HEK293T (cell line): ENCODE measurements at regions not wholly inside any gene's neighbourhood (a gene's known extent, or its start where the extent isn't known, plus 50 kb on each side); places are given as distances from the start of the nearest gene placed in this dataset.
"Not testable (repeated sequence)": the region's sequence is repeated elsewhere in the genome, so short reads cannot be mapped to it uniquely, and the experiment has no call there.

Source experiments
- BHLHE40 ChIP-seq: fragments of 450-650 bp; IDR thresholded peaks from 2 replicates; pipeline ENCODE4 v1.6.1; 2016; ENCODE audit warnings: mild to moderate bottlenecking, moderate library complexity, borderline replicate concordance
- FOXA1 ChIP-seq: fragments of 450-650 bp; IDR thresholded peaks from 2 replicates; pipeline ENCODE4 v1.6.1; 2016; ENCODE audit warnings: mild to moderate bottlenecking
- FOXK2 ChIP-seq: fragments of 450-650 bp; IDR thresholded peaks from 2 replicates; pipeline ENCODE4 v1.6.1; 2016; ENCODE audit warnings: mild to moderate bottlenecking
- FOXM1 ChIP-seq: fragments of 450-650 bp; IDR thresholded peaks from 2 replicates; pipeline ENCODE4 v1.6.1; 2017; ENCODE audit warnings: mild to moderate bottlenecking, borderline replicate concordance
- HDGF ChIP-seq: fragments of 450-650 bp; IDR thresholded peaks from 2 replicates; pipeline ENCODE4 v1.6.1; 2017; ENCODE audit warnings: antibody characterized with exemption, borderline replicate concordance
- L3MBTL2 ChIP-seq: fragments of 450-650 bp; conservative IDR thresholded peaks from 2 replicates; pipeline ENCODE4 v1.6.1; 2016; ENCODE audit warnings: mild to moderate bottlenecking
- SP1 ChIP-seq: fragments of 450-650 bp; IDR thresholded peaks from 2 replicates; pipeline ENCODE4 v1.6.1; 2017
- TARDBP ChIP-seq: fragments of 450-650 bp; IDR thresholded peaks from 2 replicates; pipeline ENCODE4 v1.6.1; 2016
- TF ChIP-seq, protein P1 (sequence below): fragments of 450-650 bp; IDR thresholded peaks from 2 replicates; pipeline ENCODE4 v1.6.1; 2016

DNA sequence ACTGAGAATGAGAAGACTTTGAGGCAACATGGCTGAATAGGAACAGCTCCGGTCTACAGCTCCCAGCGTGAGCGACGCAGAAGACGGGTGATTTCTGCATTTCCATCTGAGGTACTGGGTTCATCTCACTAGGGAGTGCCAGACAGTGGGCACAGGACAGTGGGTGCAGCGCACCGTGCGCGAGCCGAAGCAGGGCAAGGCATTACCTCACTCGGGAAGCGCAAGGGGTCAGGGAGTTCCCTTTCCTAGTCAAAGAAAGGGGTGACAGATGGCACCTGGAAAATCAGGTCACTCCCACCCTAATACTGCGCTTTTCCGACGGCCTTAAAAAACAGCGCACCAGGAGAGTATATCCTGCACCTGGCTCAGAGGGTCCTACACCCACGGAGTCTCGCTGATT, 829.9 kb downstream of the GLUD2 start:
- TF ChIP-seq SP1, L3MBTL2, TARDBP, FOXA1, FOXM1, BHLHE40, HDGF, FOXK2: not testable (repeated sequence)
- TF ChIP-seq, protein P1, sequence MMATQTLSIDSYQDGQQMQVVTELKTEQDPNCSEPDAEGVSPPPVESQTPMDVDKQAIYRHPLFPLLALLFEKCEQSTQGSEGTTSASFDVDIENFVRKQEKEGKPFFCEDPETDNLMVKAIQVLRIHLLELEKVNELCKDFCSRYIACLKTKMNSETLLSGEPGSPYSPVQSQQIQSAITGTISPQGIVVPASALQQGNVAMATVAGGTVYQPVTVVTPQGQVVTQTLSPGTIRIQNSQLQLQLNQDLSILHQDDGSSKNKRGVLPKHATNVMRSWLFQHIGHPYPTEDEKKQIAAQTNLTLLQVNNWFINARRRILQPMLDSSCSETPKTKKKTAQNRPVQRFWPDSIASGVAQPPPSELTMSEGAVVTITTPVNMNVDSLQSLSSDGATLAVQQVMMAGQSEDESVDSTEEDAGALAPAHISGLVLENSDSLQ: not testable (repeated sequence)
